ENCODE measurements at regions not wholly inside any gene's neighbourhood (a gene's known extent, or its start where the extent isn't known, plus 50 kb on each side); places are given as distances from the start of the nearest gene placed in this dataset.

DNA sequence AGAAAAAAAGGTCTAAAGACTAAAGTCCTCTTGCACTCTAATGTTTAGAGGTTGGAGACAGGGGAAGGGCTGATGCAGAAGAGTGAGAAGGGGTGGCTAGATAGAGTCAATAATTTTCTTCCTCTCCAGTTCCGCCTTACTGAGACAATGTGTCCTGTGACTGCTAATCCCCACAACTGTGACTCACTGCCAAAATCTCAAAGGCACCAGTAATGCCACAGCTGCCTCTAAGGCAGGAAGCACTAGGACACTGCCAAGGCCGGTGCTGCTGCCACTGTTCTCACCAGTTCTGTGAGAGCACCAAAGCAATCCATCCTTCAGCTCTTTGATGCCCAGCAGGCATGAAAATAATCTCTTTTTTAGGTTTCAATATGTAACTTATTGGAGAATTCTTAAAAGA, 701.9 kb upstream of the MAP3K7 start:
- POLR2A ChIA-PET: no interaction called here
- no peaks in the 10 kb centered on the region for H3K9me3 ChIP-seq (ENCODE audit: control insufficient read depth, insufficient read depth, low read length)
- no peaks in the 10 kb centered on the region for H3K27me3 ChIP-seq (ENCODE audit: control insufficient read depth, insufficient read depth, low read length)
- DNase-seq (ENCODE audit: low read depth, low spot score): no peak
- CTCF ChIA-PET: no interaction called here
- H3K4me3 ChIP-seq (ENCODE audit: low read depth, low read length): no peak overlapping the region
- H3K27ac ChIP-seq (ENCODE audit: low read depth, low read length): no peak overlapping the region
- TF ChIP-seq, protein P1, sequence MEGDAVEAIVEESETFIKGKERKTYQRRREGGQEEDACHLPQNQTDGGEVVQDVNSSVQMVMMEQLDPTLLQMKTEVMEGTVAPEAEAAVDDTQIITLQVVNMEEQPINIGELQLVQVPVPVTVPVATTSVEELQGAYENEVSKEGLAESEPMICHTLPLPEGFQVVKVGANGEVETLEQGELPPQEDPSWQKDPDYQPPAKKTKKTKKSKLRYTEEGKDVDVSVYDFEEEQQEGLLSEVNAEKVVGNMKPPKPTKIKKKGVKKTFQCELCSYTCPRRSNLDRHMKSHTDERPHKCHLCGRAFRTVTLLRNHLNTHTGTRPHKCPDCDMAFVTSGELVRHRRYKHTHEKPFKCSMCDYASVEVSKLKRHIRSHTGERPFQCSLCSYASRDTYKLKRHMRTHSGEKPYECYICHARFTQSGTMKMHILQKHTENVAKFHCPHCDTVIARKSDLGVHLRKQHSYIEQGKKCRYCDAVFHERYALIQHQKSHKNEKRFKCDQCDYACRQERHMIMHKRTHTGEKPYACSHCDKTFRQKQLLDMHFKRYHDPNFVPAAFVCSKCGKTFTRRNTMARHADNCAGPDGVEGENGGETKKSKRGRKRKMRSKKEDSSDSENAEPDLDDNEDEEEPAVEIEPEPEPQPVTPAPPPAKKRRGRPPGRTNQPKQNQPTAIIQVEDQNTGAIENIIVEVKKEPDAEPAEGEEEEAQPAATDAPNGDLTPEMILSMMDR (IDR thresholded peaks at IDR 0.05; ENCODE audit: low read depth, low read length): no peak

DNA sequence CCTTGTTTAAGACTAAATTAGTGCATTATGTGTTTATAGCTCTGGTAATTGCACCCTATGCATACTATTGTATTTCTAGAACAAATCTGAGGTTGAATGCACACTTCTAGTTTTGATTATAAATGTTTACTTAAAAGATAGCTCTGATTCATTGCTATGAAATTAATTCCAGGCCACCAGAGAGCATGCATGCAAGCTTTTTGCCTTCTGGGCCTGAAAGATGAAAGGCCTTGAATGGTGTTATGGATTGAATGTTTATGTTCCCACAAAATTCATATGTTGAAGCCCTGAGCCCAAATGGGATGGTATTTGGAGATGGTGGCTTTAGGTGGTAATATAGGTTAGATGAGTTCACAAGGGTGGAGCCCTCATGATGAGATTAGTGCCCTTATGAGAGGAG, 695.0 kb upstream of the MAP3K7 start:
- CTCF ChIA-PET: no interaction called here
- H3K27me3 ChIP-seq (ENCODE audit: control insufficient read depth, insufficient read depth, low read length): no peaks in the 10 kb centered on the region
- H3K27ac ChIP-seq (ENCODE audit: low read depth, low read length): no peak overlapping the region
- TF ChIP-seq, protein P1 (IDR thresholded peaks at IDR 0.05; ENCODE audit: low read depth, low read length): no peak
- POLR2A ChIA-PET: no interaction called here
- H3K9me3 ChIP-seq (ENCODE audit: control insufficient read depth, insufficient read depth, low read length): no peaks in the 10 kb centered on the region
- H3K4me3 ChIP-seq (ENCODE audit: low read depth, low read length): no peak overlapping the region
- no peak for DNase-seq (ENCODE audit: low read depth, low spot score)

DNA sequence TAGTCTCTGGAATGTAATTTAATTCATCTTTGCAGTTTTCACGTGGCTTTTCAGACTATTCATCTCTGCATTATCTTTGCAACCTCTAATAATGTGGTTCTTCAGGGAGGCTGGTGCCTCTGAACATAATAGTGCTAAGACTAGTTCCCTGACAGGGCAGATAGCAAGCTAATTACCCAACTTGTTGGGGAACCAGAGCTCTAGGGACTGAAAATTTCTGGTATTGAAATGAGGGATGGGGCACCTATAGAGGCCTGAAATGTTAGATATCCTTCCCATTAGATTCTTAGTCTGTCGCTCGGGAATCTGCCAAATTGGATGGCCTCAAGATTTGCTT, 693.6 kb upstream of the MAP3K7 start:
- H3K4me3 ChIP-seq (ENCODE audit: low read depth, low read length): no peak overlapping the region
- H3K27ac ChIP-seq (ENCODE audit: low read depth, low read length): no peak overlapping the region
- TF ChIP-seq, protein P1 (IDR thresholded peaks at IDR 0.05; ENCODE audit: low read depth, low read length): no peak
- H3K9me3 ChIP-seq (ENCODE audit: control insufficient read depth, insufficient read depth, low read length): no peaks in the 10 kb centered on the region
- CTCF ChIA-PET: no interaction called here
- no peaks in the 10 kb centered on the region for H3K27me3 ChIP-seq (ENCODE audit: control insufficient read depth, insufficient read depth, low read length)
- no peak for DNase-seq (ENCODE audit: low read depth, low spot score)
- POLR2A ChIA-PET: no interaction called here

DNA sequence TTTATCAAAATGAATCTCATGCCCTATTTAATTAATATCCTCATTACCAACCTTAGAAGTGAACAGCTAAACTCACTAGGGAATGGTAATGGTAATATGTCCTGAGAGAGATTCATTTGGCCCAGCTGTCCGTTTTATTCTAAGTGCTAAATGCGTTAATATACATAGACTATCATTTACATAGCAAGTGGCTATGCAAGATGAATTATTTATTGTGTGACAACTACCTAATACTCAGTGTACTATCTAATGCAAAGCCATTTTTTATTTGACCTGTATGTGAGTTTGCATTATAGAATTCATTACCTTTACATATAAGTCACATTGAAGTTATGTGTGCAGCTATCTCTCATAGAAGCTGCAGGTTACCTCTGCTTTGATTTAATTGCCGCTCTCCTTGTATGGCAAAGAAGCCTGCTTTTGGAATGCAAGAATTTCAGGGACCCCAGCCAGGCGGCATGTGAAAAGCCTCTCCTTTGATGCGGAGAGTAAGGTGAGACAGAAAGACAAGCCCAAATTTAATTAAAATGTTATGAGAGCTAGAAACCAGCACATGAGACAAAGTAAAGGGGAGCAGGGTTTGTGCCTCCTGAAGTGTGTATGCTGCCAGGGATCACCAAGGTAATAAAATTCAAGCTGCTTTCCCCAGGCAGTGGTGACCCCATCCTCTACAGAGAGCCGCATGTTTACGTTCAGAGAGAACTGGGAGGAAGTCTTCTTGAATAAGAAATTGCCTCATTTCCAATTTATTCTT, 693.0 kb upstream of the MAP3K7 start:
- ChIA-PET CTCF (no interaction called here), POLR2A (no interaction called here)

DNA sequence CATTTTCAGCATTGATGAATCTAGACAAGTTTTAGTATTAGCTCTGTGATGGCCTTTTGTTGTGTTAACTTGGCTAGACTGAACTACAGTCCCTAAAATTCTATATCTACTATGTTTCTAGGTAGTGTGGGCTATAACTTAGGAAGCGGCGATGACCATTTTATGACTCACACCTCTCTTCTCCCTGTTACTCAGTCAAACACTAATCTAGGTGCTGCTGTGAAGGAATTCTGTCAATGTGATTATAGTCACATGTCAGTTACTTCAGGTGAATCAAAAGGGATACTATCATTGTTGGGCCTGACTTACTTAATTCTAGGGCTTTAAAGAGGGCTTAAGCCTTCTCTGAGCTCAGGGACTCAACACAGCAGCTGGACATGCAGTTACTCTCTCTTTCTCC, 691.5 kb upstream of the MAP3K7 start:
- no peak for DNase-seq (ENCODE audit: low read depth, low spot score)
- H3K27ac ChIP-seq (ENCODE audit: low read depth, low read length): no peak overlapping the region
- no peak overlapping the region for H3K4me3 ChIP-seq (ENCODE audit: low read depth, low read length)
- POLR2A ChIA-PET: no interaction called here
- TF ChIP-seq, protein P1 (IDR thresholded peaks at IDR 0.05; ENCODE audit: low read depth, low read length): no peak
- CTCF ChIA-PET: no interaction called here
- H3K27me3 ChIP-seq (ENCODE audit: control insufficient read depth, insufficient read depth, low read length): no peaks in the 10 kb centered on the region
- no peaks in the 10 kb centered on the region for H3K9me3 ChIP-seq (ENCODE audit: control insufficient read depth, insufficient read depth, low read length)

More for the DNA sequence above, 693.0 kb upstream of the MAP3K7 start:
- no peaks in the 10 kb centered on the region for H3K9me3 ChIP-seq (ENCODE audit: control insufficient read depth, insufficient read depth, low read length)
- no peak for DNase-seq (ENCODE audit: low read depth, low spot score)
- TF ChIP-seq, protein P1 (IDR thresholded peaks at IDR 0.05; ENCODE audit: low read depth, low read length): no peak
- no peak overlapping the region for H3K27ac ChIP-seq (ENCODE audit: low read depth, low read length)
- H3K4me3 ChIP-seq (ENCODE audit: low read depth, low read length): no peak overlapping the region
- H3K27me3 ChIP-seq (ENCODE audit: control insufficient read depth, insufficient read depth, low read length): no peaks in the 10 kb centered on the region

All from AG04450 (cell line).